Peyer's patch (tissue), 4 donors: ENCODE measurements at regions not wholly inside any gene's neighbourhood (a gene's known extent, or its start where the extent isn't known, plus 50 kb on each side); places are given as distances from the start of the nearest gene placed in this dataset.

Experiments used
- POLR2A ChIP-seq, 2 donors: fragments of 450-650 bp; IDR thresholded peaks; one replicate each; pipeline ENCODE4 v1.5.1; 2017; ENCODE audit warnings: antibody characterized with exemption in 2 of 2, mild to moderate bottlenecking in 2 of 2, moderate library complexity in 2 of 2
- TF ChIP-seq, protein P1 (sequence below), 6 experiments: fragments of 450-650 bp in 4 of 6; fragments of 200-600 bp in 2 of 6; sonication (generic) in 1 of 6; IDR thresholded peaks; one replicate each; pipeline ENCODE4 v1.5.1; 2017 to 2019; ENCODE audit warnings: antibody characterized with exemption in 6 of 6, mild to moderate bottlenecking in 3 of 6, moderate library complexity in 1 of 6

DNA sequence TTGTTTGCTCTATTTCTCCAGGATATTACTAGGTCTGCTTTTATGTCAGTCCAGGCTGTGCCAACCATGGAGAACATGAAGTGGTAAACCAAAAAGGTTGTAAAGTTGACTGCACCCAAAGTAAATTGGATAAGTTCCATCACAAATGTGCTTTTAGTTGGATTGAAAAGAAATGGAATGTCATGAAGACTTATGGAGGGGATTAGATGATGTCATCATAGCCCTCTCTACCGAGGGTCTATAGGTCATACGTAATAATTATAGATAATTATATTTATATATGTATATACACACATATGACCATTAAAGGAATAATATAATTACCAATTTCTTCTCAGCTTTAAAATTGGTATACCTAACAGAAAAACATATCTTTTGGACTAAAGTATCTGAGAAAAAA is 714.9 kb downstream of the NOVA1 start:
- TF ChIP-seq, protein P1, sequence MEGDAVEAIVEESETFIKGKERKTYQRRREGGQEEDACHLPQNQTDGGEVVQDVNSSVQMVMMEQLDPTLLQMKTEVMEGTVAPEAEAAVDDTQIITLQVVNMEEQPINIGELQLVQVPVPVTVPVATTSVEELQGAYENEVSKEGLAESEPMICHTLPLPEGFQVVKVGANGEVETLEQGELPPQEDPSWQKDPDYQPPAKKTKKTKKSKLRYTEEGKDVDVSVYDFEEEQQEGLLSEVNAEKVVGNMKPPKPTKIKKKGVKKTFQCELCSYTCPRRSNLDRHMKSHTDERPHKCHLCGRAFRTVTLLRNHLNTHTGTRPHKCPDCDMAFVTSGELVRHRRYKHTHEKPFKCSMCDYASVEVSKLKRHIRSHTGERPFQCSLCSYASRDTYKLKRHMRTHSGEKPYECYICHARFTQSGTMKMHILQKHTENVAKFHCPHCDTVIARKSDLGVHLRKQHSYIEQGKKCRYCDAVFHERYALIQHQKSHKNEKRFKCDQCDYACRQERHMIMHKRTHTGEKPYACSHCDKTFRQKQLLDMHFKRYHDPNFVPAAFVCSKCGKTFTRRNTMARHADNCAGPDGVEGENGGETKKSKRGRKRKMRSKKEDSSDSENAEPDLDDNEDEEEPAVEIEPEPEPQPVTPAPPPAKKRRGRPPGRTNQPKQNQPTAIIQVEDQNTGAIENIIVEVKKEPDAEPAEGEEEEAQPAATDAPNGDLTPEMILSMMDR (IDR thresholded peaks at IDR 0.05): no peak
- no peak for TF ChIP-seq POLR2A (IDR thresholded peaks at IDR 0.05)
